ENCODE measurements at regions not wholly inside any gene's neighbourhood (a gene's known extent, or its start where the extent isn't known, plus 50 kb on each side); places are given as distances from the start of the nearest gene placed in this dataset.

- no peaks in the 10 kb centered on the region for H3K36me3 ChIP-seq (ENCODE audit: control insufficient read depth, insufficient read depth, low read length)
Observed at GRCh38 chr5:58185397-58185796, 274.5 kb downstream of the PLK2 start.

GRCh38 chr5:58184910-58185309 is 275.0 kb downstream of the PLK2 start:
- H3K4me3 ChIP-seq (ENCODE audit: low read depth, low read length), result no peak overlapping the region
- DNase-seq (ENCODE audit: low read depth), result no peak
- H3K27me3 ChIP-seq (ENCODE audit: control insufficient read depth, insufficient read depth, low read length), result no peaks in the 10 kb centered on the region
- TF ChIP-seq, protein P1, sequence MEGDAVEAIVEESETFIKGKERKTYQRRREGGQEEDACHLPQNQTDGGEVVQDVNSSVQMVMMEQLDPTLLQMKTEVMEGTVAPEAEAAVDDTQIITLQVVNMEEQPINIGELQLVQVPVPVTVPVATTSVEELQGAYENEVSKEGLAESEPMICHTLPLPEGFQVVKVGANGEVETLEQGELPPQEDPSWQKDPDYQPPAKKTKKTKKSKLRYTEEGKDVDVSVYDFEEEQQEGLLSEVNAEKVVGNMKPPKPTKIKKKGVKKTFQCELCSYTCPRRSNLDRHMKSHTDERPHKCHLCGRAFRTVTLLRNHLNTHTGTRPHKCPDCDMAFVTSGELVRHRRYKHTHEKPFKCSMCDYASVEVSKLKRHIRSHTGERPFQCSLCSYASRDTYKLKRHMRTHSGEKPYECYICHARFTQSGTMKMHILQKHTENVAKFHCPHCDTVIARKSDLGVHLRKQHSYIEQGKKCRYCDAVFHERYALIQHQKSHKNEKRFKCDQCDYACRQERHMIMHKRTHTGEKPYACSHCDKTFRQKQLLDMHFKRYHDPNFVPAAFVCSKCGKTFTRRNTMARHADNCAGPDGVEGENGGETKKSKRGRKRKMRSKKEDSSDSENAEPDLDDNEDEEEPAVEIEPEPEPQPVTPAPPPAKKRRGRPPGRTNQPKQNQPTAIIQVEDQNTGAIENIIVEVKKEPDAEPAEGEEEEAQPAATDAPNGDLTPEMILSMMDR (IDR thresholded peaks at IDR 0.05; ENCODE audit: insufficient read depth, low read length, poor library complexity, severe bottlenecking), result no peak
- H3K36me3 ChIP-seq (ENCODE audit: control insufficient read depth, insufficient read depth, low read length), result no peaks in the 10 kb centered on the region

More at GRCh38 chr5:58185397-58185796, 274.5 kb downstream of the PLK2 start:
- H3K27me3 ChIP-seq (ENCODE audit: control insufficient read depth, insufficient read depth, low read length), result no peaks in the 10 kb centered on the region
- TF ChIP-seq, protein P1 (IDR thresholded peaks at IDR 0.05; ENCODE audit: insufficient read depth, low read length, poor library complexity, severe bottlenecking), result no peak
- DNase-seq (ENCODE audit: low read depth), result no peak
- H3K4me3 ChIP-seq (ENCODE audit: low read depth, low read length), result no peak overlapping the region

DNA sequence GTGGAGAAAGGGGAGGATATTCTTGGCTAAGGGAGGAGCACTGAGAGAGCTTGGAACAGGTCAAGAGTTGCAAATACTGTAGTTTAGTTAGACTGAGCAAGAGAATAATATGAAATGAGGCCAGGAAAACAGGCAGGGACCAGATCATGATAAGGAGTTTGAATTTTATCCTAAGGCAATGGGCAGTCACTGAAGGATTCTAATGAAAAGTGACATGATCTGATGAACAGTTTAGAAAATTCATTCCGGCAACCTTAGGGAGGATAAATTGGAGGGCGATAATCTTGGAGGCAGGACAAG is 276.1 kb downstream of the PLK2 start:
- H3K27me3 ChIP-seq (ENCODE audit: control insufficient read depth, insufficient read depth, low read length), result no peaks in the 10 kb centered on the region
- H3K4me3 ChIP-seq (ENCODE audit: low read depth, low read length), result no peak overlapping the region
- no peaks in the 10 kb centered on the region for H3K36me3 ChIP-seq (ENCODE audit: control insufficient read depth, insufficient read depth, low read length)
- TF ChIP-seq, protein P1 (IDR thresholded peaks at IDR 0.05; ENCODE audit: insufficient read depth, low read length, poor library complexity, severe bottlenecking), result no peak
- no peak for DNase-seq (ENCODE audit: low read depth)

DNA sequence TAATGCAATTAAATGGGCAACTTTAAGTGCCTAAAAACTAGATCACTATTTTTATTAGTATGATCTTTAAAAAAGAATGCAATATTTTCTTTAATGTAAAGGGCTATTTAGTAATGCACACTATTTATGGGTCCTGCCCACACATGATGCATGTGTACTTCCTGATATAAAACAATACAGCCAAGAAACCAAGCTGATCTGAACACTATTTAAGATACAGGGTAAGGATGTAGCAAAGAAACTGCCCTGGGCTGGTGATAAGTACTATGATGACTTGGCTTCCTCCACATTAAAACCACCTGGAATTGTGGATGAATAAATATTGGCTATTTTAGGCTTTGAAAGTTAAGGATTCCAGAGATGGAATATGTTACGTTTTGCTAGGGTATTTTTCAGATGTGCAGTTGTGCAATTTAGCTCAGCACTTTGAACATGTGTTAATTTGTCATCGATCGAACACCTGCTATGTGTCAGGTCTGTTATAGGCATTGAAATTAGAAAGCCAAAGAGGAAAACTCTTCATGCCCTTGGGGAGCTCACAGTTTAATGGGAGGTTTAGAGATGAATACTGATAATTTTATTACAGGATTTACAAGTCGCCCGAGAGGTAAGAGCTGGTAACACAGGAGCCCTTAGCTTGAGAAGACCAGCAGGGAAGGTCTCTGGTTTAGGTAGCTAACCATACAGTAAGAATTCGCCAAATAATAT is 276.7 kb downstream of the PLK2 start:
- no peak overlapping the region for H3K4me3 ChIP-seq (ENCODE audit: low read depth, low read length)
- TF ChIP-seq, protein P1 (IDR thresholded peaks at IDR 0.05; ENCODE audit: insufficient read depth, low read length, poor library complexity, severe bottlenecking), result no peak
- no peaks in the 10 kb centered on the region for H3K27me3 ChIP-seq (ENCODE audit: control insufficient read depth, insufficient read depth, low read length)
- DNase-seq (ENCODE audit: low read depth), result no peak
- H3K36me3 ChIP-seq (ENCODE audit: control insufficient read depth, insufficient read depth, low read length), result no peaks in the 10 kb centered on the region

- no peaks in the 10 kb centered on the region for H3K27me3 ChIP-seq (ENCODE audit: control insufficient read depth, insufficient read depth, low read length)
- H3K4me3 ChIP-seq (ENCODE audit: low read depth, low read length), result no peak overlapping the region
- TF ChIP-seq, protein P1 (IDR thresholded peaks at IDR 0.05; ENCODE audit: insufficient read depth, low read length, poor library complexity, severe bottlenecking), result no peak
Observed at GRCh38 chr5:58182287-58182841, 277.5 kb downstream of the PLK2 start.

More at GRCh38 chr5:58182287-58182841, 277.5 kb downstream of the PLK2 start:
- no peaks in the 10 kb centered on the region for H3K36me3 ChIP-seq (ENCODE audit: control insufficient read depth, insufficient read depth, low read length)
- no peak for DNase-seq (ENCODE audit: low read depth)
